ENCODE measurements at regions not wholly inside any gene's neighbourhood (a gene's known extent, or its start where the extent isn't known, plus 50 kb on each side); places are given as distances from the start of the nearest gene placed in this dataset.

DNA sequence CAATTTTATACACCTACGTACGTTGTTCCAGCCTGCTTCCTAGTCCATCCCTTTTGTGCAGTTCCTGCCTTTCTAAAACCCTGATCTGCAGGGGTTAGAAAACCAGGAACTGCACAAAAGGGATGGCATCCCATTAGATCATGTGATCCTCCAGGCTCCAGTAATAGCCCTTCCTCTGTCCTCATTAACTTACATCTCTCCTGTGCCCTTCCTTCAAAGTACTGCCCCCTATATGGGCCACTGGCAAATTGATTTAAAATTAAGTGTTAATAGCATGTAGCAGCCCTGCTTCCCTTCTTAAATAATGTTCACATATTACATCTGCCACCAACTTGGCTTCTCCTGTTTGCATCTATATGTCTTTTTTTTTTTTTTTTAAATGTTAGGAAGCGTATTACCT lies 61.3 kb upstream of the NXPH2 start:
- TF ChIP-seq, protein P1, sequence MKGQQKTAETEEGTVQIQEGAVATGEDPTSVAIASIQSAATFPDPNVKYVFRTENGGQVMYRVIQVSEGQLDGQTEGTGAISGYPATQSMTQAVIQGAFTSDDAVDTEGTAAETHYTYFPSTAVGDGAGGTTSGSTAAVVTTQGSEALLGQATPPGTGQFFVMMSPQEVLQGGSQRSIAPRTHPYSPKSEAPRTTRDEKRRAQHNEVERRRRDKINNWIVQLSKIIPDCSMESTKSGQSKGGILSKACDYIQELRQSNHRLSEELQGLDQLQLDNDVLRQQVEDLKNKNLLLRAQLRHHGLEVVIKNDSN (IDR thresholded peaks at IDR 0.05) = no peak

DNA sequence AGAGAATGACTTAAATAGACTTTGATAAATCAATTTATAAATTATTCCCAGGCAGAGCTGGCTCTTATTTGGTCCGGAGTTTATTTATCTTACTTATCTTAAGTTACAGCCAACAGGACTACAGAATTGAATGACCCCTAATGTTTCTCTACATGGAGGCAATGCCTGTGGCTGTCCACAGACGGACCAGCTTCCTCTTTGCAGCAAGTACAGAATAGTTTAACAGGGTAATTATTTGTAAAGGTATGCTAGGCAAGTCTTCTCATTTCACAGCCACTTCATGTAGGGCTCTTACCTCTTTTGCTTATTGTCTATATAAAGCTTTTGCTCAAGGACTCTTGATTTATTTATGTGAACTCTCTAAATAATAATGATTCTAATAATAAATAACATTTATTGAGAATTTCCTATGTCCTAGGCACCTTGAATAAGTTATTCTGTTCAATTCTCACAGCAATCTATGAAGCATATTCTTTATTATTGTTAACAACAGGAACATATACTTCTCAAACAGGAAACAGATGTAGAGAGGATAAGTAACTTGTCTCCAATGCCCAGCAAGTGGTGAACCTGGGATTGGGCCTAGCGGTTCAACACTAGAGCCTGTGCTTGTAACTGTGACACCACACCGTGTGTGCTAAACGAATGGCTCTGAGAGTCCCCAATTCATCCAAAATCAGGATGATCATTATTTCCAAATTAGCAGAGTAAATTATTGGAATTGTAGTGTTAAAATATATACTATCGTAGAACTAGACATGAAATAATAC lies 58.8 kb upstream of the NXPH2 start:
- TF ChIP-seq ZBTB7A (IDR thresholded peaks at IDR 0.05; ENCODE audit: low read depth) (no peak), TEAD4 (IDR thresholded peaks at IDR 0.05) (no peak), CEBPB (IDR thresholded peaks at IDR 0.05) (no peak), RAD21 (IDR thresholded peaks at IDR 0.05; ENCODE audit: low read depth) (no peak), FOXM1 (IDR thresholded peaks at IDR 0.05; ENCODE audit: borderline replicate concordance, low read depth) (no peak), CREB1 (IDR thresholded peaks at IDR 0.05; ENCODE audit: low read depth) (no peak), TCF12 (IDR thresholded peaks at IDR 0.05; ENCODE audit: low read depth) (no peak), YY1 (IDR thresholded peaks at IDR 0.05; ENCODE audit: low read depth) (no peak)
- TF ChIP-seq, protein P2, sequence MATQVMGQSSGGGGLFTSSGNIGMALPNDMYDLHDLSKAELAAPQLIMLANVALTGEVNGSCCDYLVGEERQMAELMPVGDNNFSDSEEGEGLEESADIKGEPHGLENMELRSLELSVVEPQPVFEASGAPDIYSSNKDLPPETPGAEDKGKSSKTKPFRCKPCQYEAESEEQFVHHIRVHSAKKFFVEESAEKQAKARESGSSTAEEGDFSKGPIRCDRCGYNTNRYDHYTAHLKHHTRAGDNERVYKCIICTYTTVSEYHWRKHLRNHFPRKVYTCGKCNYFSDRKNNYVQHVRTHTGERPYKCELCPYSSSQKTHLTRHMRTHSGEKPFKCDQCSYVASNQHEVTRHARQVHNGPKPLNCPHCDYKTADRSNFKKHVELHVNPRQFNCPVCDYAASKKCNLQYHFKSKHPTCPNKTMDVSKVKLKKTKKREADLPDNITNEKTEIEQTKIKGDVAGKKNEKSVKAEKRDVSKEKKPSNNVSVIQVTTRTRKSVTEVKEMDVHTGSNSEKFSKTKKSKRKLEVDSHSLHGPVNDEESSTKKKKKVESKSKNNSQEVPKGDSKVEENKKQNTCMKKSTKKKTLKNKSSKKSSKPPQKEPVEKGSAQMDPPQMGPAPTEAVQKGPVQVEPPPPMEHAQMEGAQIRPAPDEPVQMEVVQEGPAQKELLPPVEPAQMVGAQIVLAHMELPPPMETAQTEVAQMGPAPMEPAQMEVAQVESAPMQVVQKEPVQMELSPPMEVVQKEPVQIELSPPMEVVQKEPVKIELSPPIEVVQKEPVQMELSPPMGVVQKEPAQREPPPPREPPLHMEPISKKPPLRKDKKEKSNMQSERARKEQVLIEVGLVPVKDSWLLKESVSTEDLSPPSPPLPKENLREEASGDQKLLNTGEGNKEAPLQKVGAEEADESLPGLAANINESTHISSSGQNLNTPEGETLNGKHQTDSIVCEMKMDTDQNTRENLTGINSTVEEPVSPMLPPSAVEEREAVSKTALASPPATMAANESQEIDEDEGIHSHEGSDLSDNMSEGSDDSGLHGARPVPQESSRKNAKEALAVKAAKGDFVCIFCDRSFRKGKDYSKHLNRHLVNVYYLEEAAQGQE (IDR thresholded peaks at IDR 0.05; ENCODE audit: low read depth) = no peak

DNA sequence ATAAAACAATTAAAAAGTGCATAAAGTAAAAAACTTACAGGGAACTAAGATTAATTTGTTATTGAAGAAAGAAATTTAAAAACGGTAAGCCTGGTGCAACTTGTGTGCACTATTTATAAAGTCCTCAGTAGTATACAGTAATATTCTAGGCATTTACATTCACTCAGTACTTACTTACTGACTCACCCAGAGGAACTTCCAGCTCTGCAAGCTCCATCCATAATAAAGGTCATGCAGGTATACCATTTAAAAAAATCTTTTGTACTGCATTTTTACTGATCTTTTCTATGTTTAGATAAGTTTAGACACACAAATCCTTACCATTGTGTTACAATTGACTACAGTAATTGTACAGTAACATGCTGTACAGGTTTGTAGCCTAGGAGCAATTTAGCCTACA lies 51.5 kb upstream of the NXPH2 start:
- TF ChIP-seq, protein P3, sequence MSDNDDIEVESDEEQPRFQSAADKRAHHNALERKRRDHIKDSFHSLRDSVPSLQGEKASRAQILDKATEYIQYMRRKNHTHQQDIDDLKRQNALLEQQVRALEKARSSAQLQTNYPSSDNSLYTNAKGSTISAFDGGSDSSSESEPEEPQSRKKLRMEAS (IDR thresholded peaks at IDR 0.05) = no peak
- no peak for TF ChIP-seq ZBTB7A (IDR thresholded peaks at IDR 0.05; ENCODE audit: low read depth)
- no peak for TF ChIP-seq TEAD4 (IDR thresholded peaks at IDR 0.05)
- TF ChIP-seq NFIC (IDR thresholded peaks at IDR 0.05) = no peak
- TF ChIP-seq EP300 (IDR thresholded peaks at IDR 0.05; ENCODE audit: borderline replicate concordance) = no peak
- no peak for TF ChIP-seq TAF1 (IDR thresholded peaks at IDR 0.05; ENCODE audit: low read depth)
- TF ChIP-seq CEBPB (IDR thresholded peaks at IDR 0.05) = no peak
- no peak for TF ChIP-seq YY1 (IDR thresholded peaks at IDR 0.05; ENCODE audit: low read depth)
- TF ChIP-seq RAD21 (IDR thresholded peaks at IDR 0.05; ENCODE audit: low read depth) = no peak
- TF ChIP-seq, protein P2 (IDR thresholded peaks at IDR 0.05; ENCODE audit: low read depth) = no peak
- TF ChIP-seq EGR1 (IDR thresholded peaks at IDR 0.05) = no peak
- TF ChIP-seq, protein P1 (IDR thresholded peaks at IDR 0.05) = no peak
- no peak for TF ChIP-seq FOXM1 (IDR thresholded peaks at IDR 0.05; ENCODE audit: borderline replicate concordance, low read depth)
- no peak for TF ChIP-seq CREB1 (IDR thresholded peaks at IDR 0.05; ENCODE audit: low read depth)
- TF ChIP-seq TCF12 (IDR thresholded peaks at IDR 0.05; ENCODE audit: low read depth) = no peak

DNA sequence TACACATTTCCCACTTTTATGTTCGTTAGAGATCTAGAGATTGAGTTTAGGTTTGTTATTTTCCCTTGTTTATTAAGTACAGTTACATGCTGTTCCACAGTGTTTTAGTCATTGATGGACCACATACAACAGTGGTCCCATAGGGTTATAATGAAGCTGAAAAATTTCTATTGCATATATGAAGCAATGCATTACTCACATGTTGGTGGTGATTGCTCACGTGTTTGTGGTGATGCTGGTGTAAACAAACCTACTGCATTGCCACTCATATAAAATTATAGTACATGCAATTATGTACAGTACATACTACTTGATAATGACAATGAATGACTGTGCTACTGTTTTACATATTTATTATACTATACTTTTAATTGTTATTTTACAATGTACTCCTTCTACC lies 51.0 kb upstream of the NXPH2 start:
- no peak for TF ChIP-seq RAD21 (IDR thresholded peaks at IDR 0.05; ENCODE audit: low read depth)
- no peak for TF ChIP-seq TCF12 (IDR thresholded peaks at IDR 0.05; ENCODE audit: low read depth)
- no peak for TF ChIP-seq FOXM1 (IDR thresholded peaks at IDR 0.05; ENCODE audit: borderline replicate concordance, low read depth)
- no peak for TF ChIP-seq EGR1 (IDR thresholded peaks at IDR 0.05)
- no peak for TF ChIP-seq ZBTB7A (IDR thresholded peaks at IDR 0.05; ENCODE audit: low read depth)
- TF ChIP-seq, protein P3 (IDR thresholded peaks at IDR 0.05) = no peak
- no peak for TF ChIP-seq YY1 (IDR thresholded peaks at IDR 0.05; ENCODE audit: low read depth)

DNA sequence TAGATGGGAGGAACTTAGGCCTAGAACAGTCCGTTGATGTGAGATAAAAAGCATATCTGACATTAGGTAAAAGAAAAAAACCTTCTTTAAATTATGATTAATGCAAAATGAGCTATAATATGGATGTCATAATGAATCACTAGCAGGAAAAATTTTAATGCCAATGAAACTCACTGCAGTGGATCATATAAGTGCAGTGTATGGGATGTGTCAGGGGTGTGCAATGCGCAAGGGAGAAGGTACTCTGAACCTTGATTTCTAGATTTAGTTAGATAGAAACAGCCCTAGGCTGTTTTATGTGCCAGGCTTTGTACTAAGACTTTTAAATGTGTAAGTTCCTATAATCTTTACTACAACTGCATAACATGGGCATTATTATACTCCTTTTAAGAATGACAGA lies 50.4 kb upstream of the NXPH2 start:
- TF ChIP-seq FOXM1 (IDR thresholded peaks at IDR 0.05; ENCODE audit: borderline replicate concordance, low read depth) (no peak), ZBTB7A (IDR thresholded peaks at IDR 0.05; ENCODE audit: low read depth) (no peak), CEBPB (IDR thresholded peaks at IDR 0.05) (no peak), EP300 (IDR thresholded peaks at IDR 0.05; ENCODE audit: borderline replicate concordance) (no peak), RAD21 (IDR thresholded peaks at IDR 0.05; ENCODE audit: low read depth) (no peak), TEAD4 (IDR thresholded peaks at IDR 0.05) (no peak), TCF12 (IDR thresholded peaks at IDR 0.05; ENCODE audit: low read depth) (no peak), NFIC (IDR thresholded peaks at IDR 0.05) (no peak)
- TF ChIP-seq, protein P1 (IDR thresholded peaks at IDR 0.05) = no peak
- TF ChIP-seq, protein P2 (IDR thresholded peaks at IDR 0.05; ENCODE audit: low read depth) = no peak
- TF ChIP-seq, protein P3 (IDR thresholded peaks at IDR 0.05) = no peak

Measured in Ishikawa (cell line).